Endothelial cell (in vitro differentiated cells): ENCODE measurements at regions not wholly inside any gene's neighbourhood (a gene's known extent, or its start where the extent isn't known, plus 50 kb on each side); places are given as distances from the start of the nearest gene placed in this dataset.

Experiments used
- DNase-seq: peaks from one replicate; pipeline ENCODE4 v3.0.0; 2021; ENCODE audit warnings: low spot score
- H3K27ac Mint-ChIP-seq: one replicate; pipeline ENCODE4 v1.8.0; 2021; ENCODE audit warnings: mixed read lengths, inconsistent platforms; ENCODE audit not compliant: unreplicated experiment
- H3K27me3 Mint-ChIP-seq: one replicate; pipeline ENCODE4 v1.8.0; 2021; ENCODE audit warnings: mild to moderate bottlenecking, moderate library complexity, mixed read lengths, inconsistent platforms; ENCODE audit not compliant: unreplicated experiment
- H3K36me3 Mint-ChIP-seq: one replicate; pipeline ENCODE4 v1.8.0; 2021; ENCODE audit warnings: mild to moderate bottlenecking, low read depth, mixed read lengths, inconsistent platforms; ENCODE audit not compliant: unreplicated experiment
- H3K4me1 Mint-ChIP-seq: one replicate; pipeline ENCODE4 v1.8.0; 2021; ENCODE audit warnings: mild to moderate bottlenecking, mixed read lengths, inconsistent platforms; ENCODE audit not compliant: unreplicated experiment
- H3K4me3 Mint-ChIP-seq: one replicate; pipeline ENCODE4 v1.8.0; 2021; ENCODE audit warnings: mild to moderate bottlenecking, mixed read lengths, inconsistent platforms; ENCODE audit not compliant: unreplicated experiment
- H3K9me3 Mint-ChIP-seq: one replicate; pipeline ENCODE4 v1.8.0; 2021; ENCODE audit warnings: mixed read lengths, inconsistent platforms; ENCODE audit not compliant: unreplicated experiment
- TF ChIP-seq, protein P1 (sequence below): fragments of 200-600 bp; sonication (generic); IDR thresholded peaks from one replicate; pipeline ENCODE4 v1.5.0; 2021; ENCODE audit warnings: antibody characterized with exemption; ENCODE audit not compliant: unreplicated experiment

DNA sequence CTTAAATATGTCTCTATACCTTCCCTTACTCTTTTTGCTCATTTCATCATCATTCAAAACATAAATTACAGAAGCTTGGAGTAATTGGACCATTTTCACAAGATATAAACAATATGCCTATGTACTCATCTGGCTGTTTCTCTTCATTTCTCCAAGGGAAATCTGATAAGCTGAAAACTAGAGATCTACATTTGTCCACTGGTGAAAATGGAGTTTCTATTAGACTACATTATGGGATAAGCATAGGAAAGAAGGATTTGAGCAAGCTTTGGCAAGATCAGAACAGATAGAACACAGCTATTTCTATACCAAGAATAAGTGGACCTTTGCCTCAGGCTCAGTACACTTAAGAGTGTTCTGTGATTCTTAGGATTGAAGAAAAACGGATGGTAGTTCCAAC, 404.4 kb downstream of the GASK1B start:
- H3K4me1 Mint-ChIP-seq: no peaks in the 10 kb centered on the region

DNA sequence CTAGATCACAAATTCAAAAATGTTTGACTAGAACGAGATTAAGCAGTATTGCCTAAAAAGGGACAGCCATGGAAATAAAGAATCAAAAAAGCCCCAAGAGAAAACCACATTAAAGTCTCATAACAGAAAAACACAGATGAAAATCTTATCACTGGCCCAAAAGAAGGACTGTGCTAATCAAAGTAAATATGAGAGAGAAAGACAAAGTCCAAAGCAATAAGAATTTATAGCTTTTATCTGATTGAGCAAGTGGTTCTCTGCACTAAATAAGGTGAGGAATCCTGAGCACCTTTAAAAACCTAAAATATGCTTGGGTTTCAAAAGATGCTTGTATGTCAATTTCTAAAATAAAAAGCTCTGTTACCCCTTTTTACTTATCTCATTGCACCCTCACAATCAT, 409.3 kb downstream of the GASK1B start:
- Mint-ChIP-seq H3K9me3 (no peaks in the 10 kb centered on the region), H3K4me3 (no peak overlapping the region), H3K36me3 (no peaks in the 10 kb centered on the region), H3K27me3 (no peaks in the 10 kb centered on the region), H3K27ac (no peak overlapping the region), H3K4me1 (no peaks in the 10 kb centered on the region)
- TF ChIP-seq, protein P1, sequence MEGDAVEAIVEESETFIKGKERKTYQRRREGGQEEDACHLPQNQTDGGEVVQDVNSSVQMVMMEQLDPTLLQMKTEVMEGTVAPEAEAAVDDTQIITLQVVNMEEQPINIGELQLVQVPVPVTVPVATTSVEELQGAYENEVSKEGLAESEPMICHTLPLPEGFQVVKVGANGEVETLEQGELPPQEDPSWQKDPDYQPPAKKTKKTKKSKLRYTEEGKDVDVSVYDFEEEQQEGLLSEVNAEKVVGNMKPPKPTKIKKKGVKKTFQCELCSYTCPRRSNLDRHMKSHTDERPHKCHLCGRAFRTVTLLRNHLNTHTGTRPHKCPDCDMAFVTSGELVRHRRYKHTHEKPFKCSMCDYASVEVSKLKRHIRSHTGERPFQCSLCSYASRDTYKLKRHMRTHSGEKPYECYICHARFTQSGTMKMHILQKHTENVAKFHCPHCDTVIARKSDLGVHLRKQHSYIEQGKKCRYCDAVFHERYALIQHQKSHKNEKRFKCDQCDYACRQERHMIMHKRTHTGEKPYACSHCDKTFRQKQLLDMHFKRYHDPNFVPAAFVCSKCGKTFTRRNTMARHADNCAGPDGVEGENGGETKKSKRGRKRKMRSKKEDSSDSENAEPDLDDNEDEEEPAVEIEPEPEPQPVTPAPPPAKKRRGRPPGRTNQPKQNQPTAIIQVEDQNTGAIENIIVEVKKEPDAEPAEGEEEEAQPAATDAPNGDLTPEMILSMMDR: no peak
- DNase-seq: no peak

More for the DNA sequence above, 404.4 kb downstream of the GASK1B start:
- H3K9me3 Mint-ChIP-seq: no peaks in the 10 kb centered on the region
- TF ChIP-seq, protein P1: no peak
- no peak for DNase-seq
- H3K4me3 Mint-ChIP-seq: no peak overlapping the region
- H3K27ac Mint-ChIP-seq: no peak overlapping the region
- H3K36me3 Mint-ChIP-seq: no peaks in the 10 kb centered on the region
- H3K27me3 Mint-ChIP-seq: no peaks in the 10 kb centered on the region

DNA sequence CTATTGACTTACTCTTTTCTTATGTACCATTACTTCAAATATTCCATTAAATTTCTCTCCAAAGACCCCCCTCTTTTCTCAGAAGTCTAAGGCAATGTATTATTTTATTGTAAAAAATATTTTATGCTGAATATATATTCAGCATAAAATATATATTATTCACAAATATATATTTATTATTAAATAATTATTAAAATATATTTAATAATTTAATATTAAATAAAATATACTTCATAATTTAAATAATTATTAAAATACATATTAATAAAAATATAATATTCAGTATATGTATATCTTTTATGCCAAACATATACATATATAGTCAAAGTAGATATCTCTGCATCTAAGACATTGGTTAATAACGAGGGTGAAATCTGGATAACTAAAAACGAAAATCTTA, 418.4 kb downstream of the GASK1B start:
- TF ChIP-seq, protein P1: no peak

DNA sequence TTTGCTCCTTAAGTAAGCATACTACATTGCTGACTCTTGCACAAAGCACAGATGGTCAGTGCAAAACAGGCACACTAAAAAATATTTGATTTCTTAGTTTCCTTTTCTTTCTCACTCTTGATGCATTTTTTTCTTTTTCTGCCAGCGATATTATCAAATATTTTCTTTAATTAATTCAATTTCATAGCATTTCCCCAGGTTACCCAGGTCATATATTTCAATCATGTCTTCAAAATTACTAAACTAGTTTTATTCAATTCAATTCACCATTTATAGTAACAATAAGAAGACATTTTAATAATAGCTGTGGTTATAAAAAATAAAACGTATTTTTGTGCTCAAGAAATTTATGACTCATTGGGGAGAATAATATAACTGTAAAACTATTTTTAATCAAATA, 421.2 kb downstream of the GASK1B start:
- H3K9me3 Mint-ChIP-seq: no peaks in the 10 kb centered on the region
- peaks cover 1% of the 10 kb centered on the region for H3K27me3 Mint-ChIP-seq
- no peak overlapping the region for H3K4me3 Mint-ChIP-seq
- DNase-seq: no peak
- H3K4me1 Mint-ChIP-seq: no peaks in the 10 kb centered on the region
- TF ChIP-seq, protein P1: no peak
- H3K27ac Mint-ChIP-seq: no peak overlapping the region
- no peaks in the 10 kb centered on the region for H3K36me3 Mint-ChIP-seq

More for the DNA sequence above, 418.4 kb downstream of the GASK1B start:
- Mint-ChIP-seq H3K4me3 (no peak overlapping the region), H3K9me3 (no peaks in the 10 kb centered on the region), H3K36me3 (no peaks in the 10 kb centered on the region), H3K27ac (no peak overlapping the region), H3K27me3 (peaks cover 1% of the 10 kb centered on the region), H3K4me1 (no peaks in the 10 kb centered on the region)
- DNase-seq: no peak

DNA sequence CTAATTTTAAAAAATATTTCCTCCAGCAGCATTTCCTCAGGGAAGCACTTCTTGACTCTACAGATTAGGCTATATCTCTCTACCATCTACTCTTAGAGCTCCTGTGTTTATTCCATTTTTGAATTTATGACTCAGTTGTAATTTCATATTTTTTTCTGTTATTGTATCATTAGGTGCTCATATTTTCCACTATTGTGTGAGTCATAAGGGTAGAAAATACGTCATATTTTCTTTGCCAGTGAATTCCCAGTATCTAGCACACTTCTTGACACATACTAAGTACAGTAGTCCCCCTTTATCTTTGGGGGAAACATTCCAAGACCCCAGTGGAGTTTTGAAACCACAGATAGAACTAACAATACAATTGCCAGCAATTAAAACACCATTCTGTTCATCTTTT, 431.2 kb downstream of the GASK1B start:
- no peaks in the 10 kb centered on the region for H3K27me3 Mint-ChIP-seq
- H3K27ac Mint-ChIP-seq: no peak overlapping the region
- no peaks in the 10 kb centered on the region for H3K9me3 Mint-ChIP-seq
- H3K36me3 Mint-ChIP-seq: no peaks in the 10 kb centered on the region
- DNase-seq: no peak
- TF ChIP-seq, protein P1: no peak
- H3K4me1 Mint-ChIP-seq: no peaks in the 10 kb centered on the region
- no peak overlapping the region for H3K4me3 Mint-ChIP-seq
